A549 (cell line): ENCODE measurements at regions not wholly inside any gene's neighbourhood (a gene's known extent, or its start where the extent isn't known, plus 50 kb on each side); places are given as distances from the start of the nearest gene placed in this dataset.
"Not testable (repeated sequence)": the region's sequence is repeated elsewhere in the genome, so short reads cannot be mapped to it uniquely, and the experiment has no call there.

ENCODE experiments used
- ATAC-seq, 2 experiments: fragments of 200-7000 bp in 1 of 2; fragments of >200 bp in 1 of 2; cut with Nextera tagmentation in 1 of 2; cut with Tn5 transposase in 1 of 2; 3 replicates each; pipeline versions ENCODE4 v1.8.0 to v1.9.1; 2018 to 2020; ENCODE audit warnings: mild to moderate bottlenecking in 1 of 2, moderate library complexity in 1 of 2
- CTCF ChIA-PET: fragments of 300-600 bp; sonication (Branson Sonifier 250); formaldehyde crosslinking; extraction: SDS; loops from one replicate; lab custom pipeline; 2021; ENCODE audit warnings: antibody characterized with exemption, inconsistent platforms; lab: Yijun Ruan, JAX
- POLR2A ChIA-PET: fragments of 350-600 bp; formaldehyde crosslinking; extraction: SDS; loops from one replicate; lab custom pipeline; 2021; ENCODE audit warnings: antibody characterized with exemption, inconsistent platforms; lab: Yijun Ruan, JAX
- DNase-seq, 2 experiments: peaks; one replicate each; pipeline versions ENCODE4 v3.0.0 to v3.0.0-alpha.2; 2011 to 2016; ENCODE audit warnings: low read depth in 1 of 2, low spot score in 1 of 2
- FAIRE-seq: peaks from 2 replicates; lab custom pipeline; 2011; peaks lifted over from hg19 to GRCh38; lab: Jason Lieb, UNC
- H3K27ac ChIP-seq, 2 experiments: fragments of >200 bp; sonication (Bioruptor Twin); formaldehyde crosslinking; 3 replicates each; pipeline ENCODE4 v1.5.1; 2016 to 2017
- H3K4me1 ChIP-seq: fragments of >200 bp; sonication (Bioruptor Twin); formaldehyde crosslinking; 3 replicates; pipeline ENCODE4 v1.6.1; 2016
- H3K4me2 ChIP-seq: fragments of >200 bp; sonication (Bioruptor Twin); formaldehyde crosslinking; 3 replicates; pipeline ENCODE4 v1.6.1; 2016
- H3K4me3 ChIP-seq: fragments of >200 bp; sonication (Bioruptor Twin); formaldehyde crosslinking; 3 replicates; pipeline ENCODE4 v1.5.1; 2016
- H3K9me3 ChIP-seq: fragments of >200 bp; sonication (Bioruptor Twin); formaldehyde crosslinking; 3 replicates; pipeline ENCODE4 v1.6.1; 2016
- BHLHE40 ChIP-seq: IDR thresholded peaks from 2 replicates; pipeline ENCODE4 v1.6.1; 2012; ENCODE audit warnings: low read depth, low read length, inconsistent platforms
- CBX8 ChIP-seq: fragments of 200-600 bp; sonication (generic); IDR thresholded peaks from 2 replicates; pipeline ENCODE4 v1.6.1; 2016
- CHD2 ChIP-seq: fragments of 150-350 bp; IDR thresholded peaks from 2 replicates; pipeline ENCODE4 v1.6.1; 2014; ENCODE audit warnings: low read length; ENCODE audit not compliant: partially characterized antibody
- E2F6 ChIP-seq: IDR thresholded peaks from 2 replicates; pipeline ENCODE4 v1.6.1; 2012; ENCODE audit warnings: low read depth, borderline replicate concordance
- EHF ChIP-seq: fragments of 250-450 bp; sonication (Bioruptor Pico); IDR thresholded peaks from 2 replicates; pipeline ENCODE4 v1.5.0; 2020; ENCODE audit warnings: mild to moderate bottlenecking
- EHMT2 ChIP-seq: fragments of 200-600 bp; sonication (generic); IDR thresholded peaks from 2 replicates; pipeline ENCODE4 v1.6.1; 2016; ENCODE audit warnings: antibody characterized with exemption, low read depth, mild to moderate bottlenecking, moderate library complexity
- ELK1 ChIP-seq: fragments of 150-350 bp; IDR thresholded peaks from 2 replicates; pipeline ENCODE4 v1.6.1; 2014; ENCODE audit warnings: low read depth, mild to moderate bottlenecking, low read length
- FOXS1 ChIP-seq: fragments of 250-450 bp; sonication (Bioruptor Pico); IDR thresholded peaks from 2 replicates; pipeline ENCODE4 v1.5.0; 2020; ENCODE audit warnings: mild to moderate bottlenecking, moderate library complexity
- HMGXB4 ChIP-seq: fragments of 250-450 bp; sonication (Bioruptor Pico); IDR thresholded peaks from 2 replicates; pipeline ENCODE4 v1.5.0; 2021; ENCODE audit warnings: mild to moderate bottlenecking, moderate library complexity, borderline replicate concordance
- HOXB13 ChIP-seq: fragments of 250-450 bp; sonication (Bioruptor Pico); IDR thresholded peaks from 2 replicates; pipeline ENCODE4 v1.5.0; 2020; ENCODE audit warnings: low read depth, mild to moderate bottlenecking, moderate library complexity
- HOXB5 ChIP-seq: fragments of 250-450 bp; sonication (Bioruptor Pico); IDR thresholded peaks from 2 replicates; pipeline ENCODE4 v1.5.0; 2020; ENCODE audit warnings: mild to moderate bottlenecking, moderate library complexity
- JUNB ChIP-seq: fragments of >200 bp; sonication (Bioruptor Twin); formaldehyde crosslinking; IDR thresholded peaks from 2 replicates; pipeline ENCODE4 v1.6.1; 2016
- NFE2L2 ChIP-seq: fragments of 150-350 bp; conservative IDR thresholded peaks from 2 replicates; pipeline ENCODE4 v1.6.1; 2014; ENCODE audit warnings: low read length
- NPAS2 ChIP-seq: fragments of 250-450 bp; sonication (Bioruptor Pico); IDR thresholded peaks from 2 replicates; pipeline ENCODE4 v1.8.0; 2022; ENCODE audit warnings: mild to moderate bottlenecking, moderate library complexity, borderline replicate concordance
- POLR2A ChIP-seq: IDR thresholded peaks from 2 replicates; pipeline ENCODE4 v1.6.1; 2012; ENCODE audit warnings: mild to moderate bottlenecking, low read length
- RCOR1 ChIP-seq: fragments of 150-350 bp; IDR thresholded peaks from 2 replicates; pipeline ENCODE4 v1.6.1; 2014; ENCODE audit warnings: antibody characterized with exemption, low read length, low read depth
- RNF2 ChIP-seq: fragments of 200-600 bp; sonication (generic); IDR thresholded peaks from 2 replicates; pipeline ENCODE4 v1.6.1; 2016; ENCODE audit warnings: low read depth, mild to moderate bottlenecking, antibody characterized with exemption, moderate library complexity, borderline replicate concordance
- SMC3 ChIP-seq: fragments of >200 bp; sonication (Bioruptor Twin); formaldehyde crosslinking; IDR thresholded peaks from 3 replicates; pipeline ENCODE4 v1.6.1; 2018; ENCODE audit warnings: inconsistent platforms
- SREBF2 ChIP-seq: fragments of 450-650 bp; IDR thresholded peaks from 2 replicates; pipeline ENCODE4 v1.6.1; 2014; ENCODE audit warnings: mild to moderate bottlenecking, moderate library complexity
- TFCP2L1 ChIP-seq: fragments of 250-450 bp; sonication (Bioruptor Pico); IDR thresholded peaks from 2 replicates; pipeline ENCODE4 v1.5.0; 2021; ENCODE audit warnings: mild to moderate bottlenecking
- USF2 ChIP-seq: fragments of 450-650 bp; IDR thresholded peaks from 2 replicates; pipeline ENCODE4 v1.6.1; 2014; ENCODE audit warnings: antibody characterized with exemption
- ZFP36 ChIP-seq: fragments of 450-650 bp; IDR thresholded peaks from 2 replicates; pipeline ENCODE4 v1.6.1; 2014; ENCODE audit warnings: borderline replicate concordance; ENCODE audit not compliant: partially characterized antibody
- ZNF302 ChIP-seq: fragments of 250-450 bp; sonication (Bioruptor Pico); IDR thresholded peaks from 2 replicates; pipeline ENCODE4 v1.9.0; 2021; ENCODE audit warnings: inconsistent platforms, mild to moderate bottlenecking, moderate library complexity
- ZSCAN20 ChIP-seq: fragments of 250-450 bp; sonication (Bioruptor Pico); IDR thresholded peaks from 2 replicates; pipeline ENCODE4 v1.8.0; 2022; ENCODE audit warnings: mild to moderate bottlenecking, moderate library complexity
- WGBS: methylation state at CpG from one replicate; pipeline ENCODE4 v1.1.6; 2017; ENCODE audit errors: missing lambda C conversion rate; 5-methylcytosine and 5-hydroxymethylcytosine counted together
- TF ChIP-seq, protein P1 (sequence below): fragments of >200 bp; sonication (Bioruptor Twin); formaldehyde crosslinking; IDR thresholded peaks from 2 replicates; pipeline ENCODE4 v1.6.1; 2016
- TF ChIP-seq, protein P2 (sequence below): fragments of 200-600 bp; sonication (generic); IDR thresholded peaks from 2 replicates; pipeline ENCODE4 v1.6.1; 2016; ENCODE audit warnings: antibody characterized with exemption, mild to moderate bottlenecking, moderate library complexity
- TF ChIP-seq, protein P3 (sequence below): IDR thresholded peaks from 2 replicates; pipeline ENCODE4 v1.6.1; 2012

DNA sequence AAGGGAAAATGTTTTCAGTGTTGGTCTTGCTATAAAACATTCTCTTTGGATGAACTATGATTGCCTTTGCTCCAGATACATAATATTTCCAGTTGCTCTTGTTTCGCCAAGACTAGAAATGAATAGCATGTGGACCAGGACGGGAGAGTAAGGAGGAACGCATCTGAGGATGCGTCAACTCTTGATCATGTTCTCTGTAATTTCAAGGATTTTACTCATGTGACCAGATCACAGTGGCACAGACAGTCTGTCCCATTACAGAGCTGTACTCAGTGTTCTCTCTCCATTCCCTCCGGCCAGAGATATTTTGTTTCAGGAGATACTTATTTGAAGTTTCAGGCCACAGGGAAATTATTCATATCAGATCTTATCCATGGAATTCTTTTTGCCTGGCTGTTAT lies 266.6 kb downstream of the MID1IP1 start:
- no peaks in the 10 kb centered on the region for H3K4me1 ChIP-seq
- DNase-seq (no peak), ATAC-seq (no peak), FAIRE-seq (no peak)
- no peaks in the 10 kb centered on the region for H3K9me3 ChIP-seq
- no peak overlapping the region for H3K4me2 ChIP-seq
- no peak overlapping the region for H3K4me3 ChIP-seq
- POLR2A ChIA-PET: no interaction called here
- TF ChIP-seq, protein P1, sequence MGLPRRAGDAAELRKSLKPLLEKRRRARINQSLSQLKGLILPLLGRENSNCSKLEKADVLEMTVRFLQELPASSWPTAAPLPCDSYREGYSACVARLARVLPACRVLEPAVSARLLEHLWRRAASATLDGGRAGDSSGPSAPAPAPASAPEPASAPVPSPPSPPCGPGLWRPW: no peak
- TF ChIP-seq POLR2A (no peak), SMC3 (no peak), HMGXB4 (CRISPR knock-in tag) (no peak), CBX8 (no peak), NPAS2 (CRISPR knock-in tag) (no peak), USF2 (no peak), E2F6 (no peak), BHLHE40 (no peak), RNF2 (no peak), NFE2L2 (no peak), ZSCAN20 (no peak), JUNB (no peak), HOXB13 (no peak), EHMT2 (no peak), FOXS1 (CRISPR knock-in tag) (no peak)
- TF ChIP-seq, protein P2, sequence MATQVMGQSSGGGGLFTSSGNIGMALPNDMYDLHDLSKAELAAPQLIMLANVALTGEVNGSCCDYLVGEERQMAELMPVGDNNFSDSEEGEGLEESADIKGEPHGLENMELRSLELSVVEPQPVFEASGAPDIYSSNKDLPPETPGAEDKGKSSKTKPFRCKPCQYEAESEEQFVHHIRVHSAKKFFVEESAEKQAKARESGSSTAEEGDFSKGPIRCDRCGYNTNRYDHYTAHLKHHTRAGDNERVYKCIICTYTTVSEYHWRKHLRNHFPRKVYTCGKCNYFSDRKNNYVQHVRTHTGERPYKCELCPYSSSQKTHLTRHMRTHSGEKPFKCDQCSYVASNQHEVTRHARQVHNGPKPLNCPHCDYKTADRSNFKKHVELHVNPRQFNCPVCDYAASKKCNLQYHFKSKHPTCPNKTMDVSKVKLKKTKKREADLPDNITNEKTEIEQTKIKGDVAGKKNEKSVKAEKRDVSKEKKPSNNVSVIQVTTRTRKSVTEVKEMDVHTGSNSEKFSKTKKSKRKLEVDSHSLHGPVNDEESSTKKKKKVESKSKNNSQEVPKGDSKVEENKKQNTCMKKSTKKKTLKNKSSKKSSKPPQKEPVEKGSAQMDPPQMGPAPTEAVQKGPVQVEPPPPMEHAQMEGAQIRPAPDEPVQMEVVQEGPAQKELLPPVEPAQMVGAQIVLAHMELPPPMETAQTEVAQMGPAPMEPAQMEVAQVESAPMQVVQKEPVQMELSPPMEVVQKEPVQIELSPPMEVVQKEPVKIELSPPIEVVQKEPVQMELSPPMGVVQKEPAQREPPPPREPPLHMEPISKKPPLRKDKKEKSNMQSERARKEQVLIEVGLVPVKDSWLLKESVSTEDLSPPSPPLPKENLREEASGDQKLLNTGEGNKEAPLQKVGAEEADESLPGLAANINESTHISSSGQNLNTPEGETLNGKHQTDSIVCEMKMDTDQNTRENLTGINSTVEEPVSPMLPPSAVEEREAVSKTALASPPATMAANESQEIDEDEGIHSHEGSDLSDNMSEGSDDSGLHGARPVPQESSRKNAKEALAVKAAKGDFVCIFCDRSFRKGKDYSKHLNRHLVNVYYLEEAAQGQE: no peak
- H3K27ac ChIP-seq: no peak overlapping the region
- CTCF ChIA-PET: no interaction called here
- 70% methylated on average over 5 of the region's 5 CpGs for WGBS

GRCh38 chrX:39068634-39069033 lies 267.4 kb downstream of the MID1IP1 start:
- H3K4me3 ChIP-seq, POLR2A ChIA-PET, DNase-seq, ATAC-seq, CTCF ChIA-PET, H3K4me2 ChIP-seq, H3K9me3 ChIP-seq, H3K4me1 ChIP-seq, H3K27ac ChIP-seq, FAIRE-seq: not testable (repeated sequence)
- WGBS: 0% methylated on average over 1 of the region's 1 CpG

DNA sequence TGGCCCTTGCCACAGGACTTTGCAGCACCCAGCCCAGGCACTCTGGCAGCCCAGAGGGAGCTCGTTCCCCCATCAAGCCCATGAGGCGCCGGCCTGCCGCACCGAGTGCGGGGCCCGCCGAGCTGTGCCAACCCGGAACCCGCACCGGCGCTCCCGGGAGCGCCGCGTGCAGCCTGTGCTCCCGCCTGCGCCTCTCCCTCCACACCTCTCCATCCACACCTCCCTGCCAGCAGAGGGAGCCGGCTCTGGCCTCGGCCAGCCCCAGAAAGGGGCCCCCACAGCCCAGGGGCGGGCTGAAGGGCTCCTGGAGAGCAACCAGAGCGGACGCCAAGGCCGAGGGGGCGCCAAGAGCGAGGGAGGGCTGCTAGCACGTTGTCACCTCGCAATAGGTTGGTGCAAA lies 268.8 kb downstream of the MID1IP1 start:
- no peaks in the 10 kb centered on the region for H3K4me1 ChIP-seq
- WGBS: 67% methylated on average over 14 of the region's 28 CpGs
- H3K9me3 ChIP-seq: no peaks in the 10 kb centered on the region
- no peak overlapping the region for H3K4me3 ChIP-seq
- ATAC-seq (no peak), FAIRE-seq (no peak), DNase-seq (no peak)
- no peak overlapping the region for H3K27ac ChIP-seq
- H3K4me2 ChIP-seq: no peak overlapping the region
- POLR2A ChIA-PET: no interaction called here
- CTCF ChIA-PET: no interaction called here
- TF ChIP-seq HOXB5 (no peak), EHF (no peak), ELK1 (no peak), ZFP36 (no peak), JUNB (no peak), CHD2 (no peak), RCOR1 (no peak), HOXB13 (no peak), TFCP2L1 (CRISPR knock-in tag) (no peak), SREBF2 (no peak), ZNF302 (no peak)
- TF ChIP-seq, protein P3, sequence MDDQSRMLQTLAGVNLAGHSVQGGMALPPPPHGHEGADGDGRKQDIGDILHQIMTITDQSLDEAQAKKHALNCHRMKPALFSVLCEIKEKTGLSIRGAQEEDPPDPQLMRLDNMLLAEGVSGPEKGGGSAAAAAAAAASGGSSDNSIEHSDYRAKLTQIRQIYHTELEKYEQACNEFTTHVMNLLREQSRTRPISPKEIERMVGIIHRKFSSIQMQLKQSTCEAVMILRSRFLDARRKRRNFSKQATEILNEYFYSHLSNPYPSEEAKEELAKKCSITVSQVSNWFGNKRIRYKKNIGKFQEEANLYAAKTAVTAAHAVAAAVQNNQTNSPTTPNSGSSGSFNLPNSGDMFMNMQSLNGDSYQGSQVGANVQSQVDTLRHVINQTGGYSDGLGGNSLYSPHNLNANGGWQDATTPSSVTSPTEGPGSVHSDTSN: no peak
